Fibroblast of lung (primary cell): ENCODE measurements at regions not wholly inside any gene's neighbourhood (a gene's known extent, or its start where the extent isn't known, plus 50 kb on each side); places are given as distances from the start of the nearest gene placed in this dataset.

Experiments
- DNase-seq, 2 donors: peaks; one replicate each; pipeline versions ENCODE4 v3.0.0 to v3.0.0-alpha.2; 2010; ENCODE audit warnings: low read depth in 2 of 2
- H2AFZ ChIP-seq: 2 replicates; pipeline ENCODE4 v1.5.1; 2012; ENCODE audit warnings: low read length, control low read depth, inconsistent platforms
- H3K27ac ChIP-seq: 2 replicates; pipeline ENCODE4 v1.5.1; 2011; ENCODE audit warnings: low read length, control low read depth; ENCODE audit not compliant: insufficient read depth
- H3K27me3 ChIP-seq: 2 replicates; pipeline ENCODE4 v1.5.1; 2011; ENCODE audit warnings: mild to moderate bottlenecking, low read length; ENCODE audit not compliant: control insufficient read depth, insufficient read depth
- H3K36me3 ChIP-seq: 2 replicates; pipeline ENCODE4 v1.5.1; 2011; ENCODE audit warnings: low read length; ENCODE audit not compliant: control insufficient read depth, insufficient read depth
- H3K4me1 ChIP-seq: 2 replicates; pipeline ENCODE4 v1.5.1; 2011; ENCODE audit warnings: low read length; ENCODE audit not compliant: control insufficient read depth, insufficient read depth; ENCODE audit errors: extremely low read depth
- H3K4me2 ChIP-seq: 2 replicates; pipeline ENCODE4 v1.5.1; 2011; ENCODE audit warnings: low read length, control low read depth; ENCODE audit not compliant: insufficient read depth; ENCODE audit errors: extremely low read depth
- H3K4me3 ChIP-seq, 4 experiments: fragments of 200-600 bp in 1 of 4; sonication (generic) in 1 of 4; replicated peaks in 1 of 4; 2 replicates each; pipeline ENCODE4 v1.5.1; 2011 to 2016; ENCODE audit warnings: low read length in 4 of 4, low read depth in 3 of 4, mild to moderate bottlenecking in 3 of 4, control low read depth in 2 of 4, inconsistent platforms in 1 of 4, mixed read lengths in 1 of 4; ENCODE audit not compliant: insufficient read depth in 1 of 4; ENCODE audit errors: control extremely low read depth in 1 of 4
- H3K79me2 ChIP-seq: 2 replicates; pipeline ENCODE4 v1.5.1; 2012; ENCODE audit warnings: mild to moderate bottlenecking, low read length, inconsistent platforms; ENCODE audit not compliant: control insufficient read depth, insufficient read depth
- H3K9ac ChIP-seq: 2 replicates; pipeline ENCODE4 v1.5.1; 2011; ENCODE audit warnings: mild to moderate bottlenecking, low read length, control low read depth; ENCODE audit not compliant: insufficient read depth
- H3K9me3 ChIP-seq: 2 replicates; pipeline ENCODE4 v1.5.1; 2012; ENCODE audit warnings: low read depth, low read length; ENCODE audit not compliant: control insufficient read depth, insufficient read depth
- H4K20me1 ChIP-seq: 2 replicates; pipeline ENCODE4 v1.5.1; 2011; ENCODE audit warnings: low read length; ENCODE audit not compliant: control insufficient read depth, insufficient read depth; ENCODE audit errors: extremely low read depth
- CTCF ChIP-seq, 2 donors: IDR thresholded peaks in 1 of 2; conservative IDR thresholded peaks in 1 of 2; 1 replicate in 1 of 2; 2 replicates in 1 of 2; pipeline ENCODE4 v1.5.1; 2011 to 2012; ENCODE audit warnings: low read length in 2 of 2, control low read depth in 1 of 2, inconsistent platforms in 1 of 2, low read depth in 1 of 2, mild to moderate bottlenecking in 1 of 2
- EZH2 ChIP-seq: IDR thresholded peaks from 2 replicates; pipeline ENCODE4 v1.5.1; 2012; ENCODE audit warnings: low read length, control low read depth, mild to moderate bottlenecking; ENCODE audit errors: missing control alignments

GRCh38 chrX:13256603-13257002 lies 63.2 kb downstream of the ATXN3L start:
- no peaks in the 10 kb centered on the region for H3K36me3 ChIP-seq
- TF ChIP-seq EZH2 (no peak), CTCF (conservative IDR thresholded peaks at IDR 0.05 in 1 of 2, IDR thresholded peaks at IDR 0.05 in 1 of 2; ENCODE audit: low read depth in 1 of 2, low read length in 2 of 2) (no peak)
- no peak overlapping the region for H3K27ac ChIP-seq
- no peak overlapping the region for H3K9ac ChIP-seq
- no peak overlapping the region for H3K4me2 ChIP-seq
- H3K79me2 ChIP-seq, result no peaks in the 10 kb centered on the region
- H3K4me3 ChIP-seq, result no peak overlapping the region
- no peaks in the 10 kb centered on the region for H3K9me3 ChIP-seq
- no peaks in the 10 kb centered on the region for H3K4me1 ChIP-seq
- no peak overlapping the region for H2AFZ ChIP-seq
- H3K27me3 ChIP-seq, result no peaks in the 10 kb centered on the region
- no peak for DNase-seq
- no peaks in the 10 kb centered on the region for H4K20me1 ChIP-seq

- no peak for TF ChIP-seq EZH2
- TF ChIP-seq CTCF (conservative IDR thresholded peaks at IDR 0.05 in 1 of 2, IDR thresholded peaks at IDR 0.05 in 1 of 2; ENCODE audit: low read depth in 1 of 2, low read length in 2 of 2), result no peak
- Histone ChIP-seq H2AFZ (no peak overlapping the region), H3K4me1 (no peaks in the 10 kb centered on the region), H3K36me3 (no peaks in the 10 kb centered on the region), H3K9me3 (no peaks in the 10 kb centered on the region), H3K27ac (no peak overlapping the region), H4K20me1 (no peaks in the 10 kb centered on the region), H3K4me2 (no peak overlapping the region), H3K9ac (no peak overlapping the region), H3K4me3 (no peak overlapping the region), H3K79me2 (no peaks in the 10 kb centered on the region), H3K27me3 (no peaks in the 10 kb centered on the region)
- DNase-seq, result no peak
Observed at GRCh38 chrX:13254870-13255269, 65.0 kb downstream of the ATXN3L start.

GRCh38 chrX:13254076-13254785 lies 65.6 kb downstream of the ATXN3L start:
- H3K27me3 ChIP-seq, result no peaks in the 10 kb centered on the region
- H3K4me3 ChIP-seq, result no peak overlapping the region
- DNase-seq, result peak; percentile 36 to 56
- no peaks in the 10 kb centered on the region for H3K9me3 ChIP-seq
- H3K4me1 ChIP-seq, result no peaks in the 10 kb centered on the region
- TF ChIP-seq EZH2 (no peak), CTCF (conservative IDR thresholded peaks at IDR 0.05 in 1 of 2, IDR thresholded peaks at IDR 0.05 in 1 of 2; ENCODE audit: low read depth in 1 of 2, low read length in 2 of 2) (no peak)
- no peaks in the 10 kb centered on the region for H3K79me2 ChIP-seq
- no peak overlapping the region for H2AFZ ChIP-seq
- no peak overlapping the region for H3K4me2 ChIP-seq
- H3K27ac ChIP-seq, result no peak overlapping the region
- H4K20me1 ChIP-seq, result no peaks in the 10 kb centered on the region
- no peak overlapping the region for H3K9ac ChIP-seq
- no peaks in the 10 kb centered on the region for H3K36me3 ChIP-seq
